NB4 (cell line): ENCODE measurements at regions not wholly inside any gene's neighbourhood (a gene's known extent, or its start where the extent isn't known, plus 50 kb on each side); places are given as distances from the start of the nearest gene placed in this dataset.

ENCODE experiments used
- MAX ChIP-seq: IDR thresholded peaks from 2 replicates; pipeline ENCODE4 v1.6.1; 2011; ENCODE audit warnings: low read depth, low read length
- MYC ChIP-seq: IDR thresholded peaks from 2 replicates; pipeline ENCODE4 v1.6.1; 2011; ENCODE audit warnings: low read depth, low read length
- POLR2A ChIP-seq: IDR thresholded peaks from 2 replicates; pipeline ENCODE4 v1.6.1; 2011; ENCODE audit warnings: mild to moderate bottlenecking; ENCODE audit not compliant: insufficient read length; ENCODE audit errors: extremely low read depth
- TF ChIP-seq, protein P1 (sequence below): IDR thresholded peaks from one replicate; pipeline ENCODE4 v1.5.1; 2012; ENCODE audit warnings: low read depth, low read length

DNA sequence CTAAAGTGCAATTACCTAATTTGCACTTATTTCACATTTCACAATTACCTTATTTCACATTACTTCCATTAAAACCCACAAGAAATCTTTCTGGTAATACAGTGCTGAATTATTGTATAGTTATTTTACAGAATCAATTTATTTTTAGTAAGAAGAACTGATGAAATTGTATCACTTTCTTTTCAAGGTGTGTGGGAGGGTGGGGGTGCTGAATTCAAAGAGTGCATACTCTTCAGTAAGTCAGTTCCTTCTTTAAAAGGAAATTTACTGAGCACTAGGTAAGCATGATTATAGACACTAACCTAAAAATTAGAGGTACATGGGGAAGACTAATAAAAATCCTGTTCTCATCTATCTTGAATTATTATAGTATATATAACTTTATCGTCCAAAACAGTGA is 731.6 kb upstream of the ADGRL4 start:
- TF ChIP-seq, protein P1, sequence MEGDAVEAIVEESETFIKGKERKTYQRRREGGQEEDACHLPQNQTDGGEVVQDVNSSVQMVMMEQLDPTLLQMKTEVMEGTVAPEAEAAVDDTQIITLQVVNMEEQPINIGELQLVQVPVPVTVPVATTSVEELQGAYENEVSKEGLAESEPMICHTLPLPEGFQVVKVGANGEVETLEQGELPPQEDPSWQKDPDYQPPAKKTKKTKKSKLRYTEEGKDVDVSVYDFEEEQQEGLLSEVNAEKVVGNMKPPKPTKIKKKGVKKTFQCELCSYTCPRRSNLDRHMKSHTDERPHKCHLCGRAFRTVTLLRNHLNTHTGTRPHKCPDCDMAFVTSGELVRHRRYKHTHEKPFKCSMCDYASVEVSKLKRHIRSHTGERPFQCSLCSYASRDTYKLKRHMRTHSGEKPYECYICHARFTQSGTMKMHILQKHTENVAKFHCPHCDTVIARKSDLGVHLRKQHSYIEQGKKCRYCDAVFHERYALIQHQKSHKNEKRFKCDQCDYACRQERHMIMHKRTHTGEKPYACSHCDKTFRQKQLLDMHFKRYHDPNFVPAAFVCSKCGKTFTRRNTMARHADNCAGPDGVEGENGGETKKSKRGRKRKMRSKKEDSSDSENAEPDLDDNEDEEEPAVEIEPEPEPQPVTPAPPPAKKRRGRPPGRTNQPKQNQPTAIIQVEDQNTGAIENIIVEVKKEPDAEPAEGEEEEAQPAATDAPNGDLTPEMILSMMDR, result no peak
- no peak for TF ChIP-seq POLR2A
- no peak for TF ChIP-seq MAX
- TF ChIP-seq MYC, result no peak
